Neural progenitor cell (in vitro differentiated cells): ENCODE measurements at regions not wholly inside any gene's neighbourhood (a gene's known extent, or its start where the extent isn't known, plus 50 kb on each side); places are given as distances from the start of the nearest gene placed in this dataset.

Source experiments
- DNase-seq: peaks from one replicate; pipeline ENCODE4 v3.0.0-alpha.2; 2016; ENCODE audit warnings: low spot score
- H2AFZ ChIP-seq: fragments of 200-600 bp; sonication (generic); replicated peaks from 2 replicates; pipeline ENCODE4 v1.6.1; 2016; ENCODE audit warnings: antibody characterized with exemption
- H3F3A ChIP-seq: fragments of 200-600 bp; sonication (generic); 2 replicates; pipeline ENCODE4 v1.6.1; 2016; ENCODE audit warnings: antibody characterized with exemption, low read depth
- H3K27ac ChIP-seq: fragments of 200-600 bp; sonication (generic); 2 replicates; pipeline ENCODE4 v1.5.1; 2016; ENCODE audit warnings: mild to moderate bottlenecking
- H3K27me3 ChIP-seq: fragments of 200-600 bp; sonication (generic); 2 replicates; pipeline ENCODE4 v1.6.1; 2016; ENCODE audit warnings: mild to moderate bottlenecking, moderate library complexity
- H3K36me3 ChIP-seq: fragments of 200-600 bp; sonication (generic); 2 replicates; pipeline ENCODE4 v1.5.1; 2016
- H3K4me1 ChIP-seq: fragments of 200-600 bp; sonication (generic); 2 replicates; pipeline ENCODE4 v1.6.1; 2016; ENCODE audit warnings: mixed run types
- H3K4me2 ChIP-seq: fragments of 200-600 bp; sonication (generic); 2 replicates; pipeline ENCODE4 v1.6.1; 2016
- H3K4me3 ChIP-seq: fragments of 200-600 bp; sonication (generic); 2 replicates; pipeline ENCODE4 v1.5.1; 2016
- H3K79me2 ChIP-seq: fragments of 200-600 bp; sonication (generic); 2 replicates; pipeline ENCODE4 v1.6.1; 2016; ENCODE audit warnings: low read depth
- H3K9ac ChIP-seq: fragments of 200-600 bp; sonication (generic); 2 replicates; pipeline ENCODE4 v1.6.1; 2016
- H3K9me3 ChIP-seq: fragments of 200-600 bp; sonication (generic); 2 replicates; pipeline ENCODE4 v1.5.1; 2016; ENCODE audit warnings: low read depth
- H4K20me1 ChIP-seq: fragments of 200-600 bp; sonication (generic); 2 replicates; pipeline ENCODE4 v1.6.1; 2016; ENCODE audit warnings: low read depth
- H3K27ac Mint-ChIP-seq: 3 replicates; pipeline ENCODE4 v1.8.0; 2021; ENCODE audit warnings: mixed read lengths
- H3K27me3 Mint-ChIP-seq: 2 replicates; pipeline ENCODE4 v1.8.0; 2022; ENCODE audit warnings: low read depth, mild to moderate bottlenecking, inconsistent platforms, moderate library complexity, mixed read lengths; ENCODE audit not compliant: insufficient read depth
- H3K36me3 Mint-ChIP-seq: 3 replicates; pipeline ENCODE4 v1.8.0; 2021; ENCODE audit warnings: mixed read lengths
- H3K4me1 Mint-ChIP-seq: 3 replicates; pipeline ENCODE4 v1.8.0; 2021; ENCODE audit warnings: mixed read lengths
- H3K4me3 Mint-ChIP-seq: 3 replicates; pipeline ENCODE4 v1.8.0; 2021; ENCODE audit warnings: mild to moderate bottlenecking, moderate library complexity, mixed read lengths
- H3K9me3 Mint-ChIP-seq: 3 replicates; pipeline ENCODE4 v1.8.0; 2020; ENCODE audit warnings: mixed read lengths
- CTCF ChIP-seq: fragments of 200-600 bp; sonication (generic); IDR thresholded peaks from 2 replicates; pipeline ENCODE4 v1.5.1; 2017; ENCODE audit warnings: antibody characterized with exemption, mild to moderate bottlenecking
- EZH2 ChIP-seq: fragments of 200-600 bp; sonication (generic); IDR thresholded peaks from 2 replicates; pipeline ENCODE4 v1.6.1; 2017; ENCODE audit warnings: antibody characterized with exemption, mild to moderate bottlenecking, moderate library complexity
- EZH2phosphoT487 ChIP-seq: fragments of 200-600 bp; sonication (generic); IDR thresholded peaks from 2 replicates; pipeline ENCODE4 v1.6.1; 2017; ENCODE audit warnings: antibody characterized with exemption

GRCh38 chr3:177537612-177538011 is 340.3 kb upstream of the TBL1XR1 start:
- H3K4me2 ChIP-seq: no peak overlapping the region

GRCh38 chr3:177538048-177538749 is 340.9 kb upstream of the TBL1XR1 start:
- Mint-ChIP-seq H3K36me3 (no peaks in the 10 kb centered on the region), H3K4me1 (peaks cover 33% of the 10 kb centered on the region), H3K4me3 (no peak overlapping the region), H3K9me3 (no peaks in the 10 kb centered on the region), H3K27ac (no peak overlapping the region), H3K27me3 (peaks cover 2% of the 10 kb centered on the region)
- no peak overlapping the region for H3K9ac ChIP-seq
- no peak overlapping the region for H3K4me2 ChIP-seq
- H3K4me1 ChIP-seq: peaks cover 8% of the 10 kb centered on the region
- H2AFZ ChIP-seq: no peak overlapping the region
- no peaks in the 10 kb centered on the region for H3K36me3 ChIP-seq
- no peaks in the 10 kb centered on the region for H3K79me2 ChIP-seq
- H3K9me3 ChIP-seq: no peaks in the 10 kb centered on the region
- no peak overlapping the region for H3K27ac ChIP-seq
- no peaks in the 10 kb centered on the region for H3F3A ChIP-seq
- H3K4me3 ChIP-seq: no peak overlapping the region
- TF ChIP-seq EZH2phosphoT487 (no peak), EZH2 (no peak), CTCF (no peak)
- no peaks in the 10 kb centered on the region for H4K20me1 ChIP-seq
- no peaks in the 10 kb centered on the region for H3K27me3 ChIP-seq
- DNase-seq: no peak

More at GRCh38 chr3:177537612-177538011, 340.3 kb upstream of the TBL1XR1 start:
- peaks cover 2% of the 10 kb centered on the region for H3K27me3 Mint-ChIP-seq
- H3K36me3 ChIP-seq: no peaks in the 10 kb centered on the region
- H3K36me3 Mint-ChIP-seq: no peaks in the 10 kb centered on the region
- H3K27ac Mint-ChIP-seq: no peak overlapping the region
- no peaks in the 10 kb centered on the region for H3F3A ChIP-seq
- TF ChIP-seq EZH2 (no peak), EZH2phosphoT487 (no peak), CTCF (no peak)
- no peak overlapping the region for H3K4me3 Mint-ChIP-seq
- no peaks in the 10 kb centered on the region for H3K27me3 ChIP-seq
- H3K9ac ChIP-seq: no peak overlapping the region
- no peak overlapping the region for H3K27ac ChIP-seq
- no peaks in the 10 kb centered on the region for H3K9me3 ChIP-seq
- H3K4me1 ChIP-seq: peaks cover 8% of the 10 kb centered on the region
- H4K20me1 ChIP-seq: no peaks in the 10 kb centered on the region
- peaks cover 33% of the 10 kb centered on the region for H3K4me1 Mint-ChIP-seq
- no peaks in the 10 kb centered on the region for H3K79me2 ChIP-seq
- no peaks in the 10 kb centered on the region for H3K9me3 Mint-ChIP-seq
- DNase-seq: no peak
- H3K4me3 ChIP-seq: no peak overlapping the region
- H2AFZ ChIP-seq: no peak overlapping the region

- TF ChIP-seq EZH2 (no peak), EZH2phosphoT487 (no peak), CTCF (no peak)
These were observed 341.8 kb upstream of the TBL1XR1 start for GRCh38 chr3:177538750-177539730.

More at GRCh38 chr3:177538750-177539730, 341.8 kb upstream of the TBL1XR1 start:
- H3K9me3 Mint-ChIP-seq: no peaks in the 10 kb centered on the region
- Histone ChIP-seq H3K36me3 (no peaks in the 10 kb centered on the region), H3F3A (no peaks in the 10 kb centered on the region), H3K27me3 (no peaks in the 10 kb centered on the region), H2AFZ (no peak overlapping the region), H3K9ac (no peak overlapping the region), H3K4me3 (no peak overlapping the region), H4K20me1 (no peaks in the 10 kb centered on the region), H3K4me1 (peaks cover 8% of the 10 kb centered on the region), H3K9me3 (no peaks in the 10 kb centered on the region), H3K79me2 (no peaks in the 10 kb centered on the region), H3K4me2 (no peak overlapping the region), H3K27ac (no peak overlapping the region)
- H3K4me1 Mint-ChIP-seq: peaks cover 33% of the 10 kb centered on the region
- DNase-seq: no peak
- H3K4me3 Mint-ChIP-seq: no peak overlapping the region
- no peaks in the 10 kb centered on the region for H3K36me3 Mint-ChIP-seq
- peaks cover 2% of the 10 kb centered on the region for H3K27me3 Mint-ChIP-seq
- H3K27ac Mint-ChIP-seq: no peak overlapping the region
